H4 (cell line): ENCODE measurements at regions not wholly inside any gene's neighbourhood (a gene's known extent, or its start where the extent isn't known, plus 50 kb on each side); places are given as distances from the start of the nearest gene placed in this dataset.

Experiments used
- DNase-seq: peaks from one replicate; pipeline ENCODE4 v3.0.0-alpha.2; 2015; ENCODE audit warnings: low spot score

DNA sequence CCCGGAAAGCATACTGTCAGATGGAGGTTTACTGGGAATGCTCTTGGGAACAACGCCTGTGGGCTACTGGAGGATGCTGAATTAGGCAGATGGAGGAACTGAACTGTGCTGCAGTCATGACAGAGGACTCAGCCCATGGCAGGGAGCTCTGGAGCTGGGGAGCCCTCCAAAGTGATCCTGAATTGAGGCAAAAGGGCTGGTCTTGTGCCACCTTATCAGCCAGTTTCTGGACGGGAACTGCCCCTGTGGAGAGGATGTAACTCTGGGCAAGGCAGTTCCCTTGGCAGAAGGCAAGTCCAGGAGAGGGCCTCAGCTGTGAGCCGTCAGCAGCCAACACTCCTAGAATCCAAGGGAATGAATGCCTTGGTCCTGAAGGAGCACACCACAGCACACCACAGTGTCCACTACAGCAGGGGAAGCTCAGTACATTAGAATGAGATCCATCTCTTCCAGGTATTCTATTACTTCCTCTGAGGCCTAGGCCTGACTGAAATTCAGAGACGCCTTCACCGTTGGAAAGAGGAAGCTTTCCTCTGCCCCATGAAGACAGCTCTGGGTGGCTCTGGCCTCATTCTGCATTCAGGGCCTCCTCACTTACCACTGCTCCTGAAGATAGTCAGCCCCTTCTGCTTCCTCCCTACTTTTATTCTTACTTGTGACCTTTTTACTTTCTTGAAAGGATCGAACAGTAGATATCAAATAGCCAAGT is 139.6 kb upstream of the GPR26 start:
- DNase-seq, result no peak

DNA sequence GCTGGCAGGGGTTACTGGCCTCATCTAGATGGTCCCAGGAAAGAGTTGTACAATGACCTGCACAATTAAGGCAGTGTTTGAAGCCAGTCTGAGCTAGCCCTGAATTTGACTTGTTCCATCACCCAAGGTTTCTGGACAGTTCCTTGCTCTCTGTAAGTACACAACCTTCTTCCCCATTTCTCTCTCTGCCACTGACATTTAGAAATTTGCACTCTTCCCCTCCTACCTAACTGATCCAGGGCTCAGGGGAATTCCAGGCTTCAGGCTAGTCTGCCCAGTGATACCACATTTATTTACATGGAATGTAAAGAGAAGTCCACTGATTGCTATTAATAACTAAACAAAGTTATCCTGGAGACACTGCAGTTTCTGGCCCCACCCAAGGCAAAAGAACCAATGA is 139.0 kb upstream of the GPR26 start:
- DNase-seq, result no peak

DNA sequence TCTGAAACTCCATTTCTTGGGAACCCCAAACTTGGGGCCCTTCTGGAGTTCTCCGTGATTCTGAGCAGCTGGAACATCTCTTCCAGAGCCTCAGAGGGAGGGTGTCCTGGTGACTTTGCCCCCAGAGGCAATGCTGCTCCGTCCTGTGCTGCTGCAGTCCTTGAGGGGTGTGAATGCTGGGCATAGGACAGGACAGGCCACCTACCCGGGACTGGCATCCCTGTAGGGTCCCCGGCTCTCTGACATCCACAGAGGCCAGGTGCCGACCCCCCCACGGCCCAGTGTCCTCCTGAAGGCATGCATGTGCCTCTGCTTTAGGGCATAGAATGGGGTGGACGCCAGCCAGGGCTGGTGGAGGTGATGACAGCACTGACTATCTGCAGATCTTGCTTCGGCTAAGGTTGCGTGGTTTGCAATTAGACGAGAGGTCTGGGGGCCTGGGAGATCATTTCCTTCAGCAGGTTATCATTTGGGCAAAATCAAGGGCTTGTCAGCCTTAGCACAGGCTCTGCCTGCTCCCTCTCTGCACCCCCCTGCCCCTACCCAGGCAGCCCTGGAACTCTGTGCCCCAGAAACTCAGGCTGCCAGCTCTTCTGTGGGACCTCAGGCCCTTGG is 136.9 kb upstream of the GPR26 start:
- DNase-seq, result no peak

DNA sequence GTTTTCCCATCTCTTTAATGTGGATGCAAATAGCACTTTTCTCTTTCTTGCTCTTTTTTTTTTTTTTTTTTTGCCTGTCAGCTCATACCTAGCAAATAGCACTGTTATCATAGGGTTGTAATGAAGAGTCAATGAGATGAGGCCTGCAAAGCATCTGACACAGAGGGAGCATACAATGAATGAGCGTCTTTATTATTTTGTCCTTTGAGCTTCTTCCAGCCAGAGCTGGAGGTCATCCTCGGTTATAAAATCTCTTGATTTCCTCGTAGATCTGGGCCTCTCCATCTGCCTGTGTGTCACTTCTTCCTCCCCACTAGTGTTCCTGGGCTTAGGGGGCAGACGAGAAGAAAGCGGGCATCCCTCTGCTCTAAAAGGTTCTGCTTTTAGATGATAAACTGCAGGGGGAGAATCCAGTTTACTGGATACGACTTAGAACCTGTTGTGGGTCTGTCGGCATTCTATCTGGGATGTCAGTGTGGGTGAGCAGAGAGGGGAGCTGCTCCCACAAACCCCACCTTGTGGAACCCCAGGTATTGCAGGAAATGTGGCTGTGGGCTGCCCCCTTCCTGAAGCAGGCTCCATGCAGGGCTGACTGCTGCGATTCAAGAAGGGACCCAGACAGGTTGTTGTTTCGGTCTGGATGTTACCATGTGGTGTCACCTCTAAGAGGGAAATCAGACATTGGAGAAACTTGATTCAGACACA is 135.8 kb upstream of the GPR26 start:
- DNase-seq, result no peak

DNA sequence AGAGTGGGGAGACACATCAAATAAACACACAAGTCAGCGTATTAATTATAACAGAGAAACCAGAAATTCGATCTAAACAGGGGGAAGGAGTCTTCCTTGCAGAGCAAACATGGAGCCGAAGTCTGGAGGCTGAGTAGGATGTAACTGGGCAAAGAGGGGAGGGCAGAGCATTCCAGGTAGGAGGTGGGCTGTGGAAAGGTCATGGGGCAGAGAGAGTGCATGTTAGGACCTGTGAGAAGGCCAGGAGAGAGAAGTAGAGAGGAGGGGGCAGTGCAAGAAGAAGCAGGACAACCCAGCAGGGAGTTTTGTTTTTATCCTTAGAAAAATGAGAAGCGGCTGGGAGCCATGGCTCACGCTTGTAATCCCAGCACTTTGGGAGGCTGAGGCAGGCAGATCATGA is 130.8 kb upstream of the GPR26 start:
- no peak for DNase-seq

DNA sequence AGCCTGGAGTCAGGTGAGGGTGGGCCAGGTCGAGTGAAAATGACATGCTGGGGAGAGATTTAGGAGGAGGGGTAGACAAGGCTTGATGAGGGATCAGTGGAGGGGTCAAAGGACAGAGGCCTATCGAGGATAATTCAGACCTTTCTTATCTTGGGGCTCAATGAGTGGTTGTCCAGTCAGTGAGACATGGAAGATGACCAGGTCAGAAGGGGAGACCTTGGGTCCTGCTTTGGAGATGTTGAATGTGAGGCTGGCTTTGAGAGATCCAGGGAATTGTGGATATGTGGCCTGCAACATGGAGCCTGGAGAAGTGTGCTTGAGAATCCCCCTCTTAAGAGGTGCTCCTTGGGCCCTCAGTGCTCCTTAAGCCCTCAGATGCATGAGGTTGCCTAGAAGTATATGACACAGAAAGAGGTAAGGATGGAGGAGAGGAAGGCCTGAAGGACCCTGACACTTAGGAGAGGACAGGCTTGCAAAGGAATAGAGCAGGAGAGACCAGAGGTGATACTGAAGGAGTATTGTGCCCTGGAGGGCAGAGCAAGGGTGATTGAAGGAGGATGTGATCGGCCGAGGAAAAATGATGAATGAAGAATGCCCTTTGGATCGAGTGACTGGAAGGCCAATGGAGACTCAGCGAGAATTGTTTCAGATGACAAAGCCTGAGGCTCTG is 129.8 kb upstream of the GPR26 start:
- DNase-seq, result no peak

DNA sequence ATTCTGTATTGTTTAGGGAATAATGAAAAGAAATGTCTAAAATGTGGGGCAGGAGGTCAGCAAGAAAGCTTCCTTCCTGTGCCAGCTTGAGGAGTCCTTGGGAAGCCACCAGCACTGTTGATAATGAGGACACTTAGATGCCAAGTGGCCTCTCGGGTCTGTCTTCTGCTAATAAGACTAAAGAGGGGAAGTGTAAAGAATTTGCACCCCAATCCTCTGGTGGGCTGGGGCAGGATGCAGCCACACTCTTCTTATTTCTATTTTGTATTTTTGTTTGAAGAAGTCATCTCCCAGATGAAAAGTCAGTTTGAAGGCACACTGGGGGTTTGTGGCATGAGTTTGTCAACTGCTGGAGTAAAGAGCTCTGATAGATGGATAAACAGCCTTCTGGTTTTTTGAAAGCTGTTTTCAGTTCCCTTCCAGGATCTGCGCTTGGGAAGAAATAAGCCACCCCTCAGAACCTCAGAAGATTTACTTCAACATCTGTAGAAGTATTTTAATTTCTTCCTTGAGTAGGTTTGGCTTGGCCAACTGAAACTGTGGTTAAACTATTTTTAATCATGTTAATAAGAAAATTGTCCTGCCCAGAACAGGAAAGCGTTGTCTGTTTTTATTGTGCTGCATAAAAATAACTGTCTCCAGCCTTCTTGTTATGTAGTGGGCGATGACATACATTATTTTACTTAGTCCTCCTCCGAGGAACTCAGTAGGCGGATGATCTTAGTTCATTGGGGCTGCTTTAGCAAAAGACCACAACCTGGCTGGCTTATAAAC is 128.8 kb upstream of the GPR26 start:
- no peak for DNase-seq

DNA sequence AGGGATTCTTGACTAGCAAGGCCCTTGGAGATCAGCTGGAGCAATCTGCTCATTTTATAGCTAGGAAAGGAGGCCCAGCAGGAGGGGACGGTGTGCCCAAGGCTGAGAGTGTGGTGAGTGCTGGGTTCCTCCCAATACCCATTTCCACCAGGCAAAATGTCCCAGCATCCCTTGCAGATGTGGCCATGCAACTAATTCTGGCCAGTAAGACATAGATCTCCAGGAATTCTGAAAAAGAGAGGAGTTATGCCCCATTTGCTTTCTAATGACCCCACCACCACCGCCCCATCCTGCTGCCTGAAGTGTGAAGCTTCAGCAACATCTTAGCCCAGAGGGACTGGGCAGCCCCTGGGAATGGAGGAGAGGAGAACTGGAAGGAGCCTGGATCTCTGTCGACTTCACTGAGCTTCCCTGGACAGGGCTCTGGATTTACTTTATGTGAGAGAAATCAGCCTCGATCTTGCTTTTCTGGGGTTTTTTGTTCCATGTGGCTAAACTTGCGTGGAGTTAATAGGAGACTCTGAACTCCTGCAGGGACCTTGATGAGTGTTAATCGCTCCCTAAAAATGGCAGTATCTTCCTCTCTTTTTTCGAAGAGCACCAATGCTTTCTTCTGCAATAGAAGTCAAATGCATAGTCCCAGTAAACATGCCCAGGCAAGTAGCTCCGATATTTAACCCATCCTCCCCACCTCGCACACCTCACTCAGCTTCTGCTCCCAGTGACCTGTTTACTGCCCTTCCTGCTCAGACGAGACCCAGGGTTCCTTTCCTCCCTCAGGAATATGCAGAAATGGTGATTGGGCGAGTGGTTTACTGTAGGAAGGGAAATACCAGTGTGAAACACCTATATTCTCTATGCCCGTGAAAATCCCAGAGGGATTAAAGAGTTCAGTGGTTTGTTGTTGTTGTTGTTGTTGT is 127.5 kb upstream of the GPR26 start:
- DNase-seq, result no peak

DNA sequence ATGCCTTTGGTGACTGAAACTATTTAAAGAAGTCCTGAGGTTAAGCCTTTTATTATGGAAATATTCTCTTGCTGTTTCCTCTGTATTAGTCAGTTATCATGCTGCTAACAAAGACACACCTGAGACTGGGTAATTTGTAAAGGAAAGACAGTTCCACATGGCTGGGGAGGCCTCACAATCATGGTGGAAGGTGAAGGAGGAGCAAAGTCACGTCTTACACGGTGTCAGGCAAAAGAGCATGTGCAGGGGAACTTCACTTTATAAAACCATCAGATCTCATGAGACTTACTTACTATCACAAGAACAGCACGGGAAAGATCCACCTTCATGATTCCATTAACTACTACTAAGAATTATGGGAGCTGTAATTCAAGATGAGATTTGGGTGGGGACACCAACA is 121.2 kb upstream of the GPR26 start:
- DNase-seq, result no peak

DNA sequence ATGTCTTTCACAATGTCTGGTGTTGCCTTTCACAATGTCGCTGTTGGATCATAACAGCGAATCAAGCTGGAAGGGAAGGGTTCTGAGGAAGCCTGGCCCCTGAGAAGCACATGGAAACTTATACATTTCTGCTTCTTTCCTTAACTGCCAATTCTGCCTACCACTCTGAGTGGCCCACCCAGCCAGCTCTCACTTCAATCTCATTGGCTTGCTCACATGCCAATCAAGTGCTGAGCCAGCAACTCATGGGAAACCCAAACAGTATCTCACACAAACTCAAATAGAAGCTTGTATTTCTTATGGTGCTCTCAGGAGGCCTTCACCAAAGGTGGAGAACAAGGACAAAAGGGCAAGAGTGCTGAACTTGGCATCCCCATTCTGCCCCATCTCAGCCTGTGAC is 117.4 kb upstream of the GPR26 start:
- DNase-seq, result no peak

DNA sequence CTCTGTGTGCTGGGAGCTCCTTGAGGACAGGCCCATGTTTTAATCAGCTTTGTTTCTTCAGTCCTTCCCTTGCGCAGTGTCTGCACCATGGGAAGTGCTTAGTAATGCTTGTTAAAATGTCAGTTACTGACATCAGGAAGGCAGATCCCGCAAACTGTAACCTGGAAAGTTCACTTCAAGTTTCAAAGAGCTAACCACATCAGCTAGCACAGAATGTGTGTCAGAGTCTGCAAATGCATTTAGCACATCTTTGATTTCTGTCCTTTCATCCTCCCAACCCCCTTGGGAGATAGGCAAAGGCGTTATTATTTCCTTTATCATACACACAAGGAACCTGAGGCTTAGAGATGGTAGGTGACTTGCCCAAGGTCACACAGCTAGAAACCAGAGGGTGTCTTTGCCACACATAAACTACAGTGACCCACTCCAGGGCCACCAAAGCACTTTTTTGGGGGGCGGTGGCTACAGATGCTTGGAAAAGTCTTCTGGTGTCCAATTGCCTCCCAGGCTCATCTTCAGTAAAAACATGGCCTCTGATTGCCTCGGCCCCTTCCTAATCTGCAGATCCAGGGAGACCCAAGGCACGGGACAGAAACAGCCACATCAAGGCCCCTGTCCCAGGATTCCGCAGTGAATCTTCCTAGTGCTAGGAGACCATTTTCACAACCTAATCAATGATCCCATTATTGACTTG is 116.2 kb upstream of the GPR26 start:
- no peak for DNase-seq

DNA sequence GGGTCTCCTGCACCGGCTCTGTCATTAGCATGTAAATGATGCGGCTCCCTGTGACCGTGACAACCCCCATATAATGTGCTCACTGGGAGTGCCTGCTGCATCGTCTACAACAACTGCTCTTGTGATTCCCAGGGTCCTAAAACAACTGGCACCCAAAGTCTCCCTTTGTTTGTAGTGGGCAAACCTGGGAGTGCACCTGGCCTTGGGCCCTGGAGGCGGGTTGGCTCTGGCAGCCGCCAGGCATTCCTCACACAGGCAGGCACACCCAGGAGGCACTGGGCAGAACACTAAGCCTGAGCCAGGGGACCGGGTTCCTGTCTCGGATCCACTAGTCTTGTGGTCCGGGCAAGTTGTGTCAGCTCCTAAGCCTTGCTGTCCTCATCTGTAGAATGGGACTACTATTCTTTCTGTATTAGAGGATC is 115.5 kb upstream of the GPR26 start:
- no peak for DNase-seq

DNA sequence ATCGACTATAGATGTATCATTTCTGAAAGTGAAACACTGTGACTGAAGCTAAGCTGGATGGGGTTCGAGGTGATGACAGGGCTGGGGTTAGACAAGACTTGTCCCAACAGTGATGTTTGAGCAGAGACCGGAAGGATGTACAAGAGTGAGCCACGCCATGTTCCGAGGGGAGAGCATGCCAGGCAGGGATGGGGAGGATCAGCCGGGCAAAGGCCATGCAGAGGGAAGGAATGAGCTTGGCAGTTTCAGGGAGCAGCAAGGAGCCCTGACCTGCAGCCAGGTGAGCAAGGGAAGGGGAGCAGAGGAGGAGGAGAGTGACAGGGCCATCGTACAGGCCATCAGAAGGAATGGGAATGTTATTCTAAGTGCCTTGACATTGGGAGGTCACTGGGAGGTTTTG is 114.9 kb upstream of the GPR26 start:
- DNase-seq, result no peak

DNA sequence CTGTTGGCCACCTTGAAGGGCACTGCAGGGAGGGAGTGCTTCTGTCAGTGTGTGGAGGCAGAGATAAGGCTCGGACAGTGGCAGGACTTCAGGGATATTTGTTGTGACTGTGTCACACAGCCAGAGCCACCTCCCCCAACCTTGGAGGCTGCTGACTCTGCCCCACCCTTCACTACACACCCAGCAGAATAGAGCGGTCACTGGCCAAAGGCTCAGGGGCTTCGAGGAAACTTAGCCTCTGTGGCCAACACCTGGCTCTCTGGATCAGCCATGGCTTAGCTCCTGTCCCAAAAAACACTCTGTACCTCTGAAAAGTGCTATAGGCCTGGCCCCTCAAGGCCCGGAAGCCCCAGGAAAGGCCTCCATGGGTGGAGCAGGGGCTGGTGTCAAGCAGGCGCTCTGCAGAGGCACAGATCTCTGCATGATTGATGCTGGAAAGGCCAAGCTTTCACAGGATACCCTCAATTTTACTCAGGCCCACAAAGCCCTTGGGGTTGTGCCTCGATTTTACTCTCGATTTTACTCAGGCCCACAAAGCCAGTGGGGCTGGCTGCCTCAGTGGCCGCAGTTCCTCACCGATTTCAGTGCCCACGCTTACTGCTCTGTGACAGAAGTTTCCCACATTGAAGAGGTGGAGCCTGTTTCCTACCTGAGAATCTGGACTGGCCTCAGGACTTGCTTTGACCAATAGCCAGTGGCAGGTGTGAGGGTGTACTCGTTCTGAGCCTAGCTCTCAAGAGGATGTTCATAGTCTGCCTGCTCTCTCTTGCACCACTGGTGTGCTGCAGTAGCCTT is 113.2 kb upstream of the GPR26 start:
- no peak for DNase-seq

DNA sequence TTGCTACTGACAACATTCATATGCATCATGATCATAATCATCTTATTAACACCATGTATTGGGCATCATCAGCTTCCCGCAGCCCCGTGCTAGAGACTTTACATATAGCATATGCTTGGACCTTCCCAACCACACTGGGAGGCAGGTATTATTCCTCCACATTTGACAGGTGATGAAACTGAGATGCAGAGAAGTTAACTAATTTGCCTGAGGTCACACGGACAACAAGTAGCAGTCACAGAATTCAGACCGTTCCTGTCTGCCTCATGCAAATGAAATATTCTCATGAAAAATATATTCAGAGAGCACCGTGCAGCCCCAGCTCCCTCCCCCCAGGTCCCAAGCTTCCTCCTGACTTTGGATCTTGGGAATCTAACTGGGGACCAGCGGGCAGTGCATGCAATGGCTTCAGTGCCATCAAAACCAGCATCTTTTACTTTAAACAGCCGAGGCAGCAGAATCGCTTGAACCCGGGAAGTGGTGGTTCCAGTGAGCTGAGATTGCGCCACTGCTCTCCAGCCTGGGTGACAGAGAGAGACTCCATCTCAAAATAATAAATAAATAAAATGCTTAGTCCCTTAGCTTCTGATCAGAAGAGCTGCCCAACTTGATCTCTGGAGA is 112.2 kb upstream of the GPR26 start:
- DNase-seq, result no peak

DNA sequence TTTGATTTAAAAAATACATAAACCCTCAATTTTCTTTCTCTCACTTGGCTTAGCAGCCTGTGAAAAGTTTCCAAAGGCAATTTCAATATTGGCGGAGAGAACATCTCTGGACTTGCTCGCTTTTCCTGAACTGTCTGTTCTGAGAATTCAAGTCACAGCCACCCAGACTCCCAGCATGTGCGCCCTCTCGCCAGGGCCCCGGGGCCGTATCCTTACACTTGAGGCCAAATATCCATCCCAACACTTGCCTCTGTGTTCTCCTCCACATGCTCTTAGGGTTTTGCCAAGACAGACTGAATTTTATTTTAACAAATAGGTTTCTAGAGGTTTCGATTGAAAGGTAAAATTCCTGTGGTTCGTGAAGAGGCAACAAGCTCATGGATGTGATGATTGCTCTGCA is 111.5 kb upstream of the GPR26 start:
- DNase-seq, result no peak

DNA sequence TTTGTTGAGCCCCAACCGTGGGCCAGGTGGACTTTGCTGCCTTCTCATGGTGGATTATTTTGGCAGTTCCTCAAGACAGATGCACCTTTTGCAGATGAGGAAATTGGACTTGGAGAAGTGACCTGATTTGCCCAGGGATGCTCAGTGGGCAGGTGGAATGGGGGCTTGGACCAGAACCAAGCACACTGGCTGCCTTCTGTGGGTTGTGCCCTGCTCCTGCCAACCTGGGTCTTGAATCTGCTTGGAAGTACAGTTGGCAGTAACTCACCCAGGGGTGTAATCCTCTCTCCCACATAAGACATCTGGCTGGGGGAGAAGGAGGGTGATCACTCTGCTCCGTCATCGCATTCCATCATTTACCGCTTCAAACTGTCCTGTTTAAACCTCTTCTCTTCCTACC is 110.5 kb upstream of the GPR26 start:
- DNase-seq, result no peak

DNA sequence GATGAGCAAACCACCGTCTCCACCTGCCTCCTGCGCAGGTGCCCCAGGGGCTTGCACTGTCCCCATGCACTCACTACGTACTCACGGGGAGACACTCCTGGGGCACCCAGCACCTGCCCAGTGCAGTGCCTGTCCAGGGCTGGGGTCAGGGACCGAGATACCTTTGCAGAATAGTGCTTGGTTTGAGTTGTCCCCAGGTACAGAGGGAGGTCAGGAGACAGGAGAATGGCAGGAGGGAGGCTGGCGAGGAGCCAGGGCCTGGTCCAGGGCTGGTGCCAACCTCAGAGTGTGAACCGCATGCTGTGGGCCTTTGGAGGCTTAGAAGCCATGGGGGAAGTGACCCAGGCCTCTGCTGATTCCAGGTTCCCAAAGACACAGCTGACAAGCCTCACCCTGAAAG is 110.1 kb upstream of the GPR26 start:
- DNase-seq, result no peak

DNA sequence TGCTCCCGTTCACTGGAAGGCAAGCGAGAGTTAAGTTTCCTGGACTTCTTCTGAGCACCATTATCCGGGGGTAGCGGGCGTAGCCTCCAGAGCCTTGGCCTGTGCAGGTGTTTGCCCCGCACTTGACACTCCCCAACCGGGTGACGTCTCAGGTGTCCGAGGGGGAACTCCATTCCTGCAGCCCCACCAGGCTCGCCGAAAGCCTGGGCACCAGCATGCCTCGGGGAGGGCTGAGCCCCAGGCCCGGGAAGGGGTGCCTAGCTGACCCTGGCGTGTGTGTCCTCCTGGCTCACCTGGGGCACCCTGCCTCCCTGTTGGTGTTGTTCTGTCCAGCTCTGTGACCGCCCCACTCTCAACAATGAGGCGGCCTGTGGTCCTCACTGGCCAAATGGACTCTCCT is 109.4 kb upstream of the GPR26 start:
- no peak for DNase-seq
